Loucy (cell line): ENCODE measurements at regions not wholly inside any gene's neighbourhood (a gene's known extent, or its start where the extent isn't known, plus 50 kb on each side); places are given as distances from the start of the nearest gene placed in this dataset.

Source experiments
- EZH2phosphoT487 ChIP-seq: fragments of 200-600 bp; IDR thresholded peaks from 2 replicates; pipeline ENCODE4 v1.6.1; 2018; ENCODE audit warnings: antibody characterized with exemption, mild to moderate bottlenecking, moderate library complexity, borderline replicate concordance
- TF ChIP-seq, protein P1 (sequence below): fragments of 200-600 bp; sonication (generic); conservative IDR thresholded peaks from 2 replicates; pipeline ENCODE4 v1.5.1; 2014; ENCODE audit warnings: mild to moderate bottlenecking, antibody characterized with exemption, low read length

DNA sequence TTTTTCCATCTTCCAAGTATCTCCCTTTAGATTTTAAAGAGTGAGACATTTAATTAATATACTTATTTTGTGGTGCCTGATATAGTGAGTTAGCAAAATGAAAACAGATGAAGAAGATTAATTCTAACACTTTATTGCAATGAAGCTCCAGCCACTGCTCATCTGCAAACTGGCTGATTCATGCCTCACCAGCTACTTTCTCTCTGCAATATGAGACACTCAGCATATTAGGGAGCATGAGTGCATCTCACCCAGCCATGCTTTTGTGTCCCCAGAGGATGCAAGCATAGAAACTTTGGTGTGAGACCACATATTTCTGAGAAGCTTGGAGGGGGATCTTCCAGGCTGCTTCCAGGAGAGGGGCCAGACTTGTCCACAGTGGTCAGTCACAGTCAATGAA, 148.6 kb downstream of the BMP4 start:
- TF ChIP-seq, protein P1, sequence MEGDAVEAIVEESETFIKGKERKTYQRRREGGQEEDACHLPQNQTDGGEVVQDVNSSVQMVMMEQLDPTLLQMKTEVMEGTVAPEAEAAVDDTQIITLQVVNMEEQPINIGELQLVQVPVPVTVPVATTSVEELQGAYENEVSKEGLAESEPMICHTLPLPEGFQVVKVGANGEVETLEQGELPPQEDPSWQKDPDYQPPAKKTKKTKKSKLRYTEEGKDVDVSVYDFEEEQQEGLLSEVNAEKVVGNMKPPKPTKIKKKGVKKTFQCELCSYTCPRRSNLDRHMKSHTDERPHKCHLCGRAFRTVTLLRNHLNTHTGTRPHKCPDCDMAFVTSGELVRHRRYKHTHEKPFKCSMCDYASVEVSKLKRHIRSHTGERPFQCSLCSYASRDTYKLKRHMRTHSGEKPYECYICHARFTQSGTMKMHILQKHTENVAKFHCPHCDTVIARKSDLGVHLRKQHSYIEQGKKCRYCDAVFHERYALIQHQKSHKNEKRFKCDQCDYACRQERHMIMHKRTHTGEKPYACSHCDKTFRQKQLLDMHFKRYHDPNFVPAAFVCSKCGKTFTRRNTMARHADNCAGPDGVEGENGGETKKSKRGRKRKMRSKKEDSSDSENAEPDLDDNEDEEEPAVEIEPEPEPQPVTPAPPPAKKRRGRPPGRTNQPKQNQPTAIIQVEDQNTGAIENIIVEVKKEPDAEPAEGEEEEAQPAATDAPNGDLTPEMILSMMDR = no peak
- no peak for TF ChIP-seq EZH2phosphoT487
